ENCODE measurements at regions not wholly inside any gene's neighbourhood (a gene's known extent, or its start where the extent isn't known, plus 50 kb on each side); places are given as distances from the start of the nearest gene placed in this dataset.

DNA sequence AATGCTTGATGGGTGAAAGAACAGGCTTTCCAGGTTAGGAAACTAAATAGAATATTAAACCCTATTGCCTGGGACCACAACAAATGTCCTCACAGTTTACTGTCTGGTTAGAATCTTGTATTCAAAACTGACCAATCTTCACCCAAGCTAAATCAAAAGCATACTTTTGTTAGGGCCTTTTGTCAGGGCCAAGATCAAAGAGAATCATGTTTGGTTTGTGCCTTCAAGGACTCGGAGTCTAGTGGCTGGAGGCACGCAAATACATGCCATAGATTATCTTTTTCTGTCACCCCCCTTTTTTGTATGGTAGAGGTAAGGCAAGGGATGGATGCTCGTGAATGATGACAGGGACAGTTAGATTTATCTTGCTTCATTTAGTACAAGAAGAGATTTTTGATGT is 51.1 kb upstream of the AKAP6 start:
- TF ChIP-seq, protein P1, sequence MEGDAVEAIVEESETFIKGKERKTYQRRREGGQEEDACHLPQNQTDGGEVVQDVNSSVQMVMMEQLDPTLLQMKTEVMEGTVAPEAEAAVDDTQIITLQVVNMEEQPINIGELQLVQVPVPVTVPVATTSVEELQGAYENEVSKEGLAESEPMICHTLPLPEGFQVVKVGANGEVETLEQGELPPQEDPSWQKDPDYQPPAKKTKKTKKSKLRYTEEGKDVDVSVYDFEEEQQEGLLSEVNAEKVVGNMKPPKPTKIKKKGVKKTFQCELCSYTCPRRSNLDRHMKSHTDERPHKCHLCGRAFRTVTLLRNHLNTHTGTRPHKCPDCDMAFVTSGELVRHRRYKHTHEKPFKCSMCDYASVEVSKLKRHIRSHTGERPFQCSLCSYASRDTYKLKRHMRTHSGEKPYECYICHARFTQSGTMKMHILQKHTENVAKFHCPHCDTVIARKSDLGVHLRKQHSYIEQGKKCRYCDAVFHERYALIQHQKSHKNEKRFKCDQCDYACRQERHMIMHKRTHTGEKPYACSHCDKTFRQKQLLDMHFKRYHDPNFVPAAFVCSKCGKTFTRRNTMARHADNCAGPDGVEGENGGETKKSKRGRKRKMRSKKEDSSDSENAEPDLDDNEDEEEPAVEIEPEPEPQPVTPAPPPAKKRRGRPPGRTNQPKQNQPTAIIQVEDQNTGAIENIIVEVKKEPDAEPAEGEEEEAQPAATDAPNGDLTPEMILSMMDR (IDR thresholded peaks at IDR 0.05): no peak
- TF ChIP-seq POLR2AphosphoS5 (IDR thresholded peaks at IDR 0.05): no peak
- no peak for TF ChIP-seq POLR2A (IDR thresholded peaks at IDR 0.05)

All from suprapubic skin (tissue), 4 donors.